H9 (cell line): ENCODE measurements at regions not wholly inside any gene's neighbourhood (a gene's known extent, or its start where the extent isn't known, plus 50 kb on each side); places are given as distances from the start of the nearest gene placed in this dataset.

Source experiments
- DNase-seq: peaks from one replicate; pipeline ENCODE4 v3.0.0-alpha.2; 2017
- H2AFZ ChIP-seq: one replicate; pipeline ENCODE4 v1.6.1; 2013; ENCODE audit warnings: mild to moderate bottlenecking, low read length, control low read depth, moderate library complexity
- H2AK5ac ChIP-seq: 2 replicates; pipeline ENCODE4 v1.6.1; 2013; ENCODE audit warnings: low read length, control low read depth, mixed read lengths; ENCODE audit not compliant: insufficient read length
- H2BK120ac ChIP-seq: one replicate; pipeline ENCODE4 v1.6.1; 2013; ENCODE audit warnings: low read depth, mild to moderate bottlenecking, low read length, control low read depth, inconsistent platforms; ENCODE audit not compliant: poor library complexity, severe bottlenecking
- H2BK12ac ChIP-seq: 2 replicates; pipeline ENCODE4 v1.6.1; 2013; ENCODE audit warnings: low read length, control low read depth, mixed read lengths, low read depth; ENCODE audit not compliant: insufficient read length
- H2BK15ac ChIP-seq: 2 replicates; pipeline ENCODE4 v1.6.1; 2013; ENCODE audit warnings: low read depth, low read length, control low read depth
- H2BK20ac ChIP-seq: one replicate; pipeline ENCODE4 v1.6.1; 2013; ENCODE audit warnings: low read depth, mild to moderate bottlenecking, low read length, control low read depth, inconsistent platforms; ENCODE audit not compliant: poor library complexity, severe bottlenecking
- H2BK5ac ChIP-seq: 2 replicates; pipeline ENCODE4 v1.6.1; 2013; ENCODE audit warnings: low read length, control low read depth, mixed read lengths; ENCODE audit not compliant: insufficient read length
- H3K14ac ChIP-seq: 2 replicates; pipeline ENCODE4 v1.6.1; 2013; ENCODE audit warnings: low read length, control low read depth; ENCODE audit not compliant: insufficient read depth
- H3K18ac ChIP-seq: 2 replicates; pipeline ENCODE4 v1.6.1; 2013; ENCODE audit warnings: low read depth, mild to moderate bottlenecking, mixed read lengths, low read length, control low read depth; ENCODE audit not compliant: insufficient read length
- H3K23ac ChIP-seq: 2 replicates; pipeline ENCODE4 v1.6.1; 2013; ENCODE audit warnings: low read length, control low read depth, mixed read lengths, low read depth; ENCODE audit not compliant: insufficient read length
- H3K23me2 ChIP-seq: 2 replicates; pipeline ENCODE4 v1.6.1; 2013; ENCODE audit warnings: low read depth, mild to moderate bottlenecking, mixed read lengths, low read length, control low read depth; ENCODE audit not compliant: insufficient read length, poor library complexity, severe bottlenecking
- H3K27ac ChIP-seq: 2 replicates; pipeline ENCODE4 v1.5.1; 2013; ENCODE audit warnings: low read length, control low read depth, mixed read lengths, low read depth; ENCODE audit not compliant: insufficient read length
- H3K27me3 ChIP-seq: 2 replicates; pipeline ENCODE4 v1.6.1; 2013; ENCODE audit warnings: low read length, control low read depth, inconsistent platforms; ENCODE audit not compliant: insufficient read depth
- H3K4ac ChIP-seq: 2 replicates; pipeline ENCODE4 v1.6.1; 2013; ENCODE audit warnings: low read depth, mild to moderate bottlenecking, control low read depth, inconsistent platforms, low read length, moderate library complexity
- H3K4me1 ChIP-seq: 2 replicates; pipeline ENCODE4 v1.6.1; 2013; ENCODE audit warnings: low read length, control low read depth, inconsistent platforms; ENCODE audit not compliant: insufficient read depth
- H3K4me2 ChIP-seq: 2 replicates; pipeline ENCODE4 v1.6.1; 2013; ENCODE audit warnings: low read length, control low read depth, mixed read lengths; ENCODE audit not compliant: insufficient read length, insufficient read depth
- H3K56ac ChIP-seq: 2 replicates; pipeline ENCODE4 v1.6.1; 2013; ENCODE audit warnings: low read depth, mild to moderate bottlenecking, mixed read lengths, low read length, control low read depth; ENCODE audit not compliant: insufficient read length
- H3K79me1 ChIP-seq: 2 replicates; pipeline ENCODE4 v1.6.1; 2013; ENCODE audit warnings: low read depth, mild to moderate bottlenecking, moderate library complexity, low read length, control low read depth, inconsistent platforms; ENCODE audit not compliant: insufficient read depth, poor library complexity, severe bottlenecking
- H3K79me2 ChIP-seq: 2 replicates; pipeline ENCODE4 v1.6.1; 2013; ENCODE audit warnings: low read length, control low read depth, inconsistent platforms; ENCODE audit not compliant: insufficient read depth
- H3K9ac ChIP-seq: 2 replicates; pipeline ENCODE4 v1.6.1; 2013; ENCODE audit warnings: low read length, control low read depth, mixed read lengths; ENCODE audit not compliant: insufficient read length; ENCODE audit errors: extremely low read depth
- H3K9me3 ChIP-seq: one replicate; pipeline ENCODE4 v1.6.1; 2013; ENCODE audit warnings: low read depth, low read length, inconsistent platforms; ENCODE audit not compliant: control insufficient read depth
- H3T11ph ChIP-seq: one replicate; pipeline ENCODE4 v1.6.1; 2013; ENCODE audit warnings: mild to moderate bottlenecking, low read length, control low read depth, inconsistent platforms
- H4K20me1 ChIP-seq: one replicate; pipeline ENCODE4 v1.6.1; 2013; ENCODE audit not compliant: control insufficient read depth, insufficient read length, insufficient read depth
- H4K5ac ChIP-seq: 2 replicates; pipeline ENCODE4 v1.6.1; 2013; ENCODE audit warnings: low read depth, mild to moderate bottlenecking, mixed read lengths, low read length, control low read depth; ENCODE audit not compliant: insufficient read length
- H4K8ac ChIP-seq: replicated peaks from 2 replicates; pipeline ENCODE4 v1.6.1; 2013; ENCODE audit warnings: low read length, control low read depth, mixed read lengths, low read depth; ENCODE audit not compliant: insufficient read length
- H4K91ac ChIP-seq: 2 replicates; pipeline ENCODE4 v1.6.1; 2013; ENCODE audit warnings: low read depth, mild to moderate bottlenecking, moderate library complexity, mixed read lengths, low read length, control low read depth; ENCODE audit not compliant: insufficient read length
- H3K27ac Mint-ChIP-seq, 3 experiments: 2 replicates in 2 of 3; 3 replicates in 1 of 3; pipeline ENCODE4 v1.8.0; 2020 to 2021; ENCODE audit warnings: mixed read lengths in 3 of 3, mild to moderate bottlenecking in 1 of 3, moderate library complexity in 1 of 3
- H3K27me3 Mint-ChIP-seq: 2 replicates; pipeline ENCODE4 v1.8.0; 2021; ENCODE audit warnings: low read depth, mild to moderate bottlenecking, moderate library complexity, mixed read lengths
- H3K36me3 Mint-ChIP-seq, 3 experiments: 2 replicates in 2 of 3; 3 replicates in 1 of 3; pipeline ENCODE4 v1.8.0; 2020 to 2021; ENCODE audit warnings: low read depth in 3 of 3, mixed read lengths in 3 of 3; ENCODE audit not compliant: insufficient read depth in 1 of 3
- H3K4me1 Mint-ChIP-seq, 2 experiments: 2 replicates each; pipeline ENCODE4 v1.8.0; 2020; ENCODE audit warnings: mixed read lengths in 2 of 2
- H3K4me3 Mint-ChIP-seq, 2 experiments: 2 replicates in 1 of 2; 3 replicates in 1 of 2; pipeline ENCODE4 v1.8.0; 2020 to 2021; ENCODE audit warnings: mild to moderate bottlenecking in 2 of 2, mixed read lengths in 2 of 2, moderate library complexity in 1 of 2
- H3K9me3 Mint-ChIP-seq, 2 experiments: 2 replicates in 1 of 2; 3 replicates in 1 of 2; pipeline ENCODE4 v1.8.0; 2020; ENCODE audit warnings: mild to moderate bottlenecking in 2 of 2, mixed read lengths in 2 of 2, moderate library complexity in 1 of 2
- TF ChIP-seq, protein P1 (sequence below): fragments of 200-600 bp; sonication (generic); conservative IDR thresholded peaks from 3 replicates; pipeline ENCODE4 v1.8.0; 2021; ENCODE audit warnings: antibody characterized with exemption, mild to moderate bottlenecking

DNA sequence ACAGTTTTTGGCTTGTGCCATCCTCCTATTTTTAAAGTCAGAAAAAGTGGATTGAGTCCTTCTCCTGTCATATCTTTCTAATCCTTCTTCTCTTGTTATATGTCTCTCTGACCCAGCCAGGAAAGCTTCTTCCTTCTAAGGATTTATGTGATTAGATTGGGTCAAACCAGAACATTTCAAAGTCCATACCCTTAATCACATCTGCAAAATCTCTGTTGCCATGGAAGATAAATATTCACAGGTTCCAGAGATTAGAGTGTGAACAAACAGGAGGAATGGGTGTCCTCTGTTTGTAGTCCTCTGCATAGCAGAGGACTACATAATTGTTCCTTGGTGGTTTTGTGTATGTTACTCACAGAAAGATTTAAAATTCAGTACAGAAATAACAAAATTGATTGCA is 421.2 kb downstream of the EPHA5 start:
- H4K91ac ChIP-seq, result no peak overlapping the region
- H3K27ac Mint-ChIP-seq, result no peak overlapping the region

More for the DNA sequence above, 421.2 kb downstream of the EPHA5 start:
- Histone ChIP-seq H2BK5ac (no peak overlapping the region), H3K9ac (no peak overlapping the region), H3K23me2 (no peaks in the 10 kb centered on the region), H4K5ac (no peak overlapping the region), H3T11ph (no peak overlapping the region), H3K4ac (no peak overlapping the region), H3K27me3 (no peaks in the 10 kb centered on the region), H4K20me1 (no peaks in the 10 kb centered on the region), H2BK20ac (no peak overlapping the region), H3K79me2 (no peaks in the 10 kb centered on the region), H3K9me3 (no peaks in the 10 kb centered on the region), H3K27ac (no peak overlapping the region), H3K14ac (no peak overlapping the region), H2AFZ (no peak overlapping the region), H2BK15ac (no peak overlapping the region), H3K4me1 (no peaks in the 10 kb centered on the region), H2BK120ac (no peak overlapping the region), H2BK12ac (no peak overlapping the region), H3K4me2 (no peak overlapping the region), H3K56ac (no peak overlapping the region), H3K79me1 (no peaks in the 10 kb centered on the region), H3K18ac (no peak overlapping the region), H2AK5ac (no peak overlapping the region), H3K23ac (no peak overlapping the region), H4K8ac (no peak overlapping the region)
- TF ChIP-seq, protein P1, sequence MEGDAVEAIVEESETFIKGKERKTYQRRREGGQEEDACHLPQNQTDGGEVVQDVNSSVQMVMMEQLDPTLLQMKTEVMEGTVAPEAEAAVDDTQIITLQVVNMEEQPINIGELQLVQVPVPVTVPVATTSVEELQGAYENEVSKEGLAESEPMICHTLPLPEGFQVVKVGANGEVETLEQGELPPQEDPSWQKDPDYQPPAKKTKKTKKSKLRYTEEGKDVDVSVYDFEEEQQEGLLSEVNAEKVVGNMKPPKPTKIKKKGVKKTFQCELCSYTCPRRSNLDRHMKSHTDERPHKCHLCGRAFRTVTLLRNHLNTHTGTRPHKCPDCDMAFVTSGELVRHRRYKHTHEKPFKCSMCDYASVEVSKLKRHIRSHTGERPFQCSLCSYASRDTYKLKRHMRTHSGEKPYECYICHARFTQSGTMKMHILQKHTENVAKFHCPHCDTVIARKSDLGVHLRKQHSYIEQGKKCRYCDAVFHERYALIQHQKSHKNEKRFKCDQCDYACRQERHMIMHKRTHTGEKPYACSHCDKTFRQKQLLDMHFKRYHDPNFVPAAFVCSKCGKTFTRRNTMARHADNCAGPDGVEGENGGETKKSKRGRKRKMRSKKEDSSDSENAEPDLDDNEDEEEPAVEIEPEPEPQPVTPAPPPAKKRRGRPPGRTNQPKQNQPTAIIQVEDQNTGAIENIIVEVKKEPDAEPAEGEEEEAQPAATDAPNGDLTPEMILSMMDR, result no peak
- Mint-ChIP-seq H3K9me3 (peaks cover 0 to 3% of the 10 kb centered on the region in 2 experiments; a peak in 1 of 5 replicates), H3K4me1 (peaks cover 2 to 5% of the 10 kb centered on the region in 2 experiments; a peak in 3 of 4 replicates), H3K36me3 (peaks cover 0 to 4% (median 0%) of the 10 kb centered on the region in 3 experiments; a peak in 1 of 7 replicates), H3K4me3 (no peak overlapping the region), H3K27me3 (no peaks in the 10 kb centered on the region)
- no peak for DNase-seq
